Colonic mucosa (tissue), 4 donors: ENCODE measurements at regions not wholly inside any gene's neighbourhood (a gene's known extent, or its start where the extent isn't known, plus 50 kb on each side); places are given as distances from the start of the nearest gene placed in this dataset.

ENCODE experiments used
- DNase-seq: peaks from one replicate; pipeline ENCODE4 v3.0.0-alpha.2; 2020
- H3K27ac ChIP-seq: fragments of 200-600 bp; one replicate; pipeline ENCODE4 v1.8.0; 2021
- H3K27me3 ChIP-seq: fragments of 200-600 bp; one replicate; pipeline ENCODE4 v1.8.0; 2021
- H3K36me3 ChIP-seq: fragments of 200-600 bp; one replicate; pipeline ENCODE4 v1.8.0; 2021
- H3K4me1 ChIP-seq: fragments of 200-600 bp; one replicate; pipeline ENCODE4 v1.8.0; 2021; ENCODE audit warnings: mild to moderate bottlenecking
- H3K4me3 ChIP-seq: fragments of 200-600 bp; one replicate; pipeline ENCODE4 v1.8.0; 2021
- H3K9ac ChIP-seq, 2 donors: one replicate each; pipeline ENCODE4 v1.7.0; 2013; ENCODE audit warnings: control low read depth in 2 of 2, low read depth in 2 of 2, low read length in 2 of 2
- H3K9me3 ChIP-seq: fragments of 200-600 bp; one replicate; pipeline ENCODE4 v1.8.0; 2021
- intact Hi-C: fragments of 100-400 bp; cut with DNase I; formaldehyde crosslinking; loops from one replicate; pipeline ENCODE4 v1.14.1; 2022
- TF ChIP-seq, protein P1 (sequence below): fragments of 200-600 bp; IDR thresholded peaks from one replicate; pipeline ENCODE4 v1.8.0; 2022; ENCODE audit warnings: antibody characterized with exemption, mild to moderate bottlenecking
- donor health status: healthy.
- donor health status: DM: no; HTN: no; CAD: no.
- donor health status: DM: no; HTN: no; CAD: no.

DNA sequence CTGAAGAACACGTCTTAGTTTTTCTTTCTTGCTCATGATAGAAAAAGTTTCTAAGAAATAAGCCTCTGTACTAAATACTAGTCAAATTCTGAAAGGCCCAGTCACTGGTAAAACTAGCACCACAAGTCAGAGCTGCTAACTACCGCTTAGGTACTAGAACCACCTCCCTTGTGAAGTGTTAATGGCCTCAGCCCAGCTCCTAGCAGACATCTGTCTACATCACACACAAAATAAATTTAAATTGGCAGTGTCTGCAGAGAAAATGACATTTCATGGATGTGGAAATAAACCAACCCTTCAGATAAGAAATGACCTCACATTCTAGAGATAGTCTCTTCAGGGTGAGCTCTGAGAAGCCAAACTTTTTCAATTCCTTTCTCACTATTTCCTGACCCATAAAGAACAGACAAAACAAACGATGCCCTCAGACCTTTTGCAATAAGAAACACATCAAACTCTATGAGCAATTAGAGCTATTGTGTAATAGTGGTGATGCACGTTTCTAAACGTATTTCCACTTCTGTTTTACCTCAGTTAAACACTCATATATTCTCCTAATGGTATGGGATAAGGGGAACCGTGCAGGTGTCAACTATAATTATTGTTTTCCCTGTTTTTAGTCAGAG, 70.3 kb upstream of the DSG1 start:
- no peaks in the 10 kb centered on the region for H3K4me1 ChIP-seq

DNA sequence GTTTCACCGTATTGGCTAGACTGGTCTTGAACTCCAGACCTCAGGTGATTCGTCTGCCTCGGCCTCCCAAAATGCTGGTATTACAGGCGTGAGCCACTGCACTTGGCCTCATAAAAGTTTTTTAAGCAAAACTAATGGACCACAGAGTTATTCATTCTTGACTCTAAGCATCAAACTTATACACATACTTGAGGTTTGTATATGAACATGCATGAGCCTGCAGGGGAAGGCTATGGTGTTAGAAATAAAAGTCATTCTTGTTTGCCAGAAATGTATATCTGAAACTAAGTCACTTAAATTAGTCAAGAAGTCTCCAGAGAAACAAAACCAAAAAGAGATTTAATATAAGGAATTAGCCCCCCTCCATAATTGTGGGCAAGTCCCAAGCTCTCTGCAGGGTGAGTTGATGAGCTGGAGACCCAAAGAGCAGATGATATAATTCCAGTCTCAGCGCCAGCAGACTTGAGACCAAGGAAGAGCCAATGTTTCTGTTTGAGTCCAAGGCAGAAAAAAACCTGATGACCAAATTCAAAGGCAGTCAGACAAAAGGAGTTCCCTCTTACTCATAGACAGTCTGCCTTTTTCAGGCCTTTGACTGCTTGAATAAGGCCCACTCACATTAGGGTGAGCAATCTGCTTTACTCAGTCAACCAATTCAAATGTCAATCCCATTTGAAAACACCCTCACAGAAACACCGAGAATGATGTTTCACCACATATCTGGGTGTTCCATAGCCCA, 69.0 kb upstream of the DSG1 start:
- Histone ChIP-seq H3K27me3 (no peaks in the 10 kb centered on the region), H3K27ac (no peak overlapping the region), H3K9ac (no peak overlapping the region), H3K36me3 (no peaks in the 10 kb centered on the region), H3K9me3 (no peaks in the 10 kb centered on the region), H3K4me1 (no peaks in the 10 kb centered on the region), H3K4me3 (no peak overlapping the region)
- no peak for DNase-seq
- intact Hi-C loops: no loop called here
- TF ChIP-seq, protein P1, sequence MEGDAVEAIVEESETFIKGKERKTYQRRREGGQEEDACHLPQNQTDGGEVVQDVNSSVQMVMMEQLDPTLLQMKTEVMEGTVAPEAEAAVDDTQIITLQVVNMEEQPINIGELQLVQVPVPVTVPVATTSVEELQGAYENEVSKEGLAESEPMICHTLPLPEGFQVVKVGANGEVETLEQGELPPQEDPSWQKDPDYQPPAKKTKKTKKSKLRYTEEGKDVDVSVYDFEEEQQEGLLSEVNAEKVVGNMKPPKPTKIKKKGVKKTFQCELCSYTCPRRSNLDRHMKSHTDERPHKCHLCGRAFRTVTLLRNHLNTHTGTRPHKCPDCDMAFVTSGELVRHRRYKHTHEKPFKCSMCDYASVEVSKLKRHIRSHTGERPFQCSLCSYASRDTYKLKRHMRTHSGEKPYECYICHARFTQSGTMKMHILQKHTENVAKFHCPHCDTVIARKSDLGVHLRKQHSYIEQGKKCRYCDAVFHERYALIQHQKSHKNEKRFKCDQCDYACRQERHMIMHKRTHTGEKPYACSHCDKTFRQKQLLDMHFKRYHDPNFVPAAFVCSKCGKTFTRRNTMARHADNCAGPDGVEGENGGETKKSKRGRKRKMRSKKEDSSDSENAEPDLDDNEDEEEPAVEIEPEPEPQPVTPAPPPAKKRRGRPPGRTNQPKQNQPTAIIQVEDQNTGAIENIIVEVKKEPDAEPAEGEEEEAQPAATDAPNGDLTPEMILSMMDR: no peak

More for the DNA sequence above, 70.3 kb upstream of the DSG1 start:
- H3K4me3 ChIP-seq: no peak overlapping the region
- H3K27ac ChIP-seq: no peak overlapping the region
- intact Hi-C loops: no loop called here
- no peaks in the 10 kb centered on the region for H3K36me3 ChIP-seq
- TF ChIP-seq, protein P1: no peak
- H3K9me3 ChIP-seq: no peaks in the 10 kb centered on the region
- H3K27me3 ChIP-seq: no peaks in the 10 kb centered on the region
- no peak for DNase-seq
- no peak overlapping the region for H3K9ac ChIP-seq

DNA sequence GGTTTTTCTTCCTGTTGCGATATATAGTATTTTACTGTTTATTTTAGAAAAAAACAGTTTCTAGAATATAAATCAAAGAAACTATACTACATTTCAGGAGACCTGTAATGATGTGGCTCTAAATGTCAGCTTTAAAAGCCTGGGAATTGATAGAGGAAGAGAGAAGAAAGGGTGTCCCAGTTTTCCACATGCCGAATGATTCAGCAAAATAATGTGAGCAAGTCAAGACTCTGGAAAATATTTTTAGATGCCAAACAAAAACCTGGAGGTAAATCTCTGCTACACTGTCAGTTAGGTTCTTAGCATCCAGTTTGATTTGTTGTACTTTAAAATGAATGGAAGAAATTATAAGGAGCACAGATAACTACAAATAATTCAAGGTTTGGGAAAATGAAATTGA, 67.1 kb upstream of the DSG1 start:
- intact Hi-C loops: no loop called here
- no peak overlapping the region for H3K27ac ChIP-seq

DNA sequence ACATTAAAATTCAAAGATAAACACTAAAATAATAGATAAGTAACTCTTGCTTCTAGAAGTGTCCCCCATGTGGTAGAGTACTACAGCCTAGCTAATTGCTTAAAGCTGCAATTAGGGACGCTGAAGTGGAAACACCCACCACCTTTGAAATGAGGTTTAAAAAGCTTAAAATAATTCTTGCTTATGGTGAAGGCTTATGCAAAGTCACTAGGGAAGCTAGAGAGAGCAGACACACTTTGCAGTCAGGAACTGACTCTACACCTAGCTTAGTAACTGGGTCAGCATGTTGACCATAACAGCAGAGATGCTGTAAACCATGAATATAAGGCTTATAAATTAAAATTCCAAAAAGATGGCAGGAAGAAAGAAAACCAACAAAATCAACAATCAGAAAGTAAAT, 65.4 kb upstream of the DSG1 start:
- Histone ChIP-seq H3K4me3 (no peak overlapping the region), H3K27ac (no peak overlapping the region), H3K9ac (no peak overlapping the region), H3K9me3 (no peaks in the 10 kb centered on the region), H3K4me1 (no peaks in the 10 kb centered on the region), H3K36me3 (no peaks in the 10 kb centered on the region), H3K27me3 (no peaks in the 10 kb centered on the region)
- intact Hi-C loops: no loop called here
- no peak for DNase-seq
- TF ChIP-seq, protein P1: no peak

More for the DNA sequence above, 67.1 kb upstream of the DSG1 start:
- H3K9me3 ChIP-seq: no peaks in the 10 kb centered on the region
- no peak overlapping the region for H3K4me3 ChIP-seq
- no peak for DNase-seq
- TF ChIP-seq, protein P1: no peak
- no peaks in the 10 kb centered on the region for H3K27me3 ChIP-seq
- H3K9ac ChIP-seq: no peak overlapping the region
- no peaks in the 10 kb centered on the region for H3K4me1 ChIP-seq
- H3K36me3 ChIP-seq: no peaks in the 10 kb centered on the region

DNA sequence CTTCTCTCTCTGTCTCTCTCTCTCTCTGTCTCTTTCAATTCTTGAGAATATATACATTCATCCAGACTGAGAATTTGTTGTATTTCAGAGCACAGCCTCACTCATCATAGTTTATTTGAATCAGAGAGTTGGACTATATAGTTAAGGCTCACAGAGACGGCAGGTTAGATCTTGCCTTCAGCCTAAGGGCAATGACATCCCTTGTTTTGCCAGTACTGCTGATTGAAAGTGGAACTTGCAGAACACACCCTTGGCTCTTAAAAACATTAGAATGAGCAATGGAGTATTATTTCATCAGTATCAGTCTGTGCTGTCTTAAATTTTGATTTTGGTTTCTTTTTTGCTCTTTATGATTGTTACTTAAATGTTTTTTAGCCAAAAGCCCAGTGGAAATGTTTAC, 62.0 kb upstream of the DSG1 start:
- DNase-seq: no peak
- no peak overlapping the region for H3K27ac ChIP-seq
- TF ChIP-seq, protein P1: no peak
- H3K36me3 ChIP-seq: no peaks in the 10 kb centered on the region
- no peaks in the 10 kb centered on the region for H3K4me1 ChIP-seq
- H3K9ac ChIP-seq: no peak overlapping the region
- H3K4me3 ChIP-seq: no peak overlapping the region
- no peaks in the 10 kb centered on the region for H3K27me3 ChIP-seq
- intact Hi-C loops: no loop called here
- no peaks in the 10 kb centered on the region for H3K9me3 ChIP-seq
